ENCODE measurements at regions not wholly inside any gene's neighbourhood (a gene's known extent, or its start where the extent isn't known, plus 50 kb on each side); places are given as distances from the start of the nearest gene placed in this dataset.

DNA sequence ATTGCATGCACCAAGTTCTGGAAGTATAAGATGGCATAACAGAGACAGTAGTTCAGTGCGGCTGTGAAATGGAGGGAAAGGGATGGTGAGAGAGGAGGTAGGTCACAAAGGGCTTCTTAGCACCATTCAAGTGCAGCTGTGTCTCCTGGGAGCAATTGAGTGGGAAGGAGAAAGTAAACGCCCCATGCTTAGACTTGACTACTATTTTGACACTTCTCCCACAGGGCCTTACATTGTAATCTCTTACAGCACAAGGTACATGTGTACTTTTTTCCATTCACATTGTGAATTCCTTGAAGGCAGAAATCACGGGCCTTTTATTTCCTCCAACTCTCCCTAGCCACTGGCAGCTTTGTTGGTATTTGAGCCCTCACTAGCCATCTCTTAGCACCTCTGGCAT is 239.6 kb upstream of the FOXD3 start:
- peaks cover 1% of the 10 kb centered on the region for H3K27me3 ChIP-seq
- intact Hi-C loops (cut with DNase I; ENCODE audit: low total_unique reads) (no loop called here), in situ Hi-C loops (cut with MboI; ENCODE audit: low pct_ligation_motif_present in 1 of 4, low pct_unique_long_range_greater_than_20kb in 1 of 4, low sequenced_read_pairs in 3 of 4) (no loop called here)
- no peak for TF ChIP-seq POLR2A (IDR thresholded peaks at IDR 0.05)
- TF ChIP-seq, protein P1, sequence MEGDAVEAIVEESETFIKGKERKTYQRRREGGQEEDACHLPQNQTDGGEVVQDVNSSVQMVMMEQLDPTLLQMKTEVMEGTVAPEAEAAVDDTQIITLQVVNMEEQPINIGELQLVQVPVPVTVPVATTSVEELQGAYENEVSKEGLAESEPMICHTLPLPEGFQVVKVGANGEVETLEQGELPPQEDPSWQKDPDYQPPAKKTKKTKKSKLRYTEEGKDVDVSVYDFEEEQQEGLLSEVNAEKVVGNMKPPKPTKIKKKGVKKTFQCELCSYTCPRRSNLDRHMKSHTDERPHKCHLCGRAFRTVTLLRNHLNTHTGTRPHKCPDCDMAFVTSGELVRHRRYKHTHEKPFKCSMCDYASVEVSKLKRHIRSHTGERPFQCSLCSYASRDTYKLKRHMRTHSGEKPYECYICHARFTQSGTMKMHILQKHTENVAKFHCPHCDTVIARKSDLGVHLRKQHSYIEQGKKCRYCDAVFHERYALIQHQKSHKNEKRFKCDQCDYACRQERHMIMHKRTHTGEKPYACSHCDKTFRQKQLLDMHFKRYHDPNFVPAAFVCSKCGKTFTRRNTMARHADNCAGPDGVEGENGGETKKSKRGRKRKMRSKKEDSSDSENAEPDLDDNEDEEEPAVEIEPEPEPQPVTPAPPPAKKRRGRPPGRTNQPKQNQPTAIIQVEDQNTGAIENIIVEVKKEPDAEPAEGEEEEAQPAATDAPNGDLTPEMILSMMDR (IDR thresholded peaks at IDR 0.05), result no peak
- TF ChIP-seq POLR2AphosphoS5 (IDR thresholded peaks at IDR 0.05), result no peak
- TF ChIP-seq EP300 (IDR thresholded peaks at IDR 0.05; ENCODE audit: low read depth), result no peak
- H3K27ac ChIP-seq, result no peak overlapping the region
- WGBS, 2 donors (ENCODE audit: low coverage in 1 of 2), result 47 to 54% methylated on average over 2 to 3 of the region's 3 CpGs
- H3K9me3 ChIP-seq, result no peaks in the 10 kb centered on the region
- H3K4me1 ChIP-seq, result no peaks in the 10 kb centered on the region
- H3K4me3 ChIP-seq, result no peak overlapping the region
- H3K36me3 ChIP-seq, result no peaks in the 10 kb centered on the region
- DNase-seq, result no peak

DNA sequence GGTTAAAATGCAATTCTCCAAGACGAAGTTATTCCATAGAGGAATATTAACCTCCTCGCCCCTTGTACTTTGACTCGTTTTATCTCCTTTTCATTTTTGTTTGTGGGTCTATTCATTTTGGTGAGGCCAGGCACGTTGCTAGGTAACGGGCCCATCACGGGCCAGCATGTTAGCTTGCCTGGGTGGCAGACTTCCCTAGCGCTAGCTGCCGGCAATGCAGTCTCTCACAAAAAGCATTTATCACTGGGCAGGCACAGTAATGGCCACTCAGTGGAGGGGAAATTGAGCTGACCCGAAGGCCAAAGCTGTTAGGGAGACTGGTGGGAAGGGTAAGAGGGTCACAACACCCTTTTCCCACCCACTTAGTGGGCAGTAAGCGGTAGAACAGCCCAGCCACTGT is 234.4 kb upstream of the FOXD3 start:
- intact Hi-C loops (cut with DNase I; ENCODE audit: low total_unique reads) (no loop called here), in situ Hi-C loops (cut with MboI; ENCODE audit: low pct_ligation_motif_present in 1 of 4, low pct_unique_long_range_greater_than_20kb in 1 of 4, low sequenced_read_pairs in 3 of 4) (no loop called here)
- TF ChIP-seq POLR2AphosphoS5 (IDR thresholded peaks at IDR 0.05), result no peak
- 23 to 45% methylated on average over 4 to 10 of the region's 10 CpGs for WGBS, 2 donors (ENCODE audit: low coverage in 1 of 2)
- no peaks in the 10 kb centered on the region for H3K36me3 ChIP-seq
- no peaks in the 10 kb centered on the region for H3K4me1 ChIP-seq
- H3K27ac ChIP-seq, result no peak overlapping the region
- peaks cover 5% of the 10 kb centered on the region for H3K27me3 ChIP-seq
- no peak overlapping the region for H3K4me3 ChIP-seq
- DNase-seq, result no peak
- H3K9me3 ChIP-seq, result no peaks in the 10 kb centered on the region

DNA sequence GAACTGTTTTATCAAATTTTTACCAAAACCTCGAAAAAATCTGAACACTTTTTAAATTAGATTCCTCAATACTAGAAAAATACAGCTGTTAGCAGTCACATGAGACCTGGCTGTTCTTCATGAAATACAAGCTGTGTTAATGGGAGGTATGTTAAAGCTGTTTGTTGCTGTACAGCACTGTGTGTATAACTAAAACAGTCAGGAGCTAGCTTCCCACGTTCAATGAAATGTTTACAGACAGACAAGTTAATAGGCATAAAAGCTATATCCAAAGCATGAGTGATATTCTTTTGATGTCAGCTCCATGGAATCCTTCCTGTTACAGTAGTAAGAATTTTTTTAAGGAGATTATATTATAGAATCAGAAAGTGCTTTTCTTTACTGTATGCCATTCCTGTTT is 223.2 kb upstream of the FOXD3 start:
- 23 to 24% methylated on average over 2 of the region's 2 CpGs for WGBS, 2 donors (ENCODE audit: low coverage in 1 of 2)

DNA sequence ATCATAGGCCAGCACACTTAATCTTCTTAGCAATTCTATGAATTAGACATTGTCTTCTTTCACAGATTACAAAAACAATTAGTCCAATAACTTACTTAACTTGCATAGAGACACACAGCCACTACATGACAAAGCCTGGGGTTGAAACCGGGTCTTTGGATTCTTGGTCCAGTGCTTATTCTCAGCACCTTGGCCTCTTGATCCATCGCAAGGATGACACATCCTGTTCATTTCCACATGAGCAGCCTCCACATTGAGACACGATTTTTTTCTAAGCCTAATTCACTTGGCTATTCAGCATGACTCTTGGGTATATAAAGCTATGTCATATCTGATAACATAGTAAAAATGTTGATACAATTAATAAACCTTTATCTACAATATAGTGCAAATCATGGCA is 221.0 kb upstream of the FOXD3 start:
- 71 to 86% methylated on average over 2 to 3 of the region's 3 CpGs for WGBS, 2 donors (ENCODE audit: low coverage in 1 of 2)
- in situ Hi-C loops (cut with MboI; ENCODE audit: low pct_ligation_motif_present in 1 of 4, low pct_unique_long_range_greater_than_20kb in 1 of 4, low sequenced_read_pairs in 3 of 4), result no loop called here
- no peaks in the 10 kb centered on the region for H3K4me1 ChIP-seq

More for the DNA sequence above, 223.2 kb upstream of the FOXD3 start:
- DNase-seq, result no peak
- TF ChIP-seq EP300 (IDR thresholded peaks at IDR 0.05; ENCODE audit: low read depth), result no peak
- TF ChIP-seq, protein P1 (IDR thresholded peaks at IDR 0.05), result no peak
- no peak for TF ChIP-seq POLR2A (IDR thresholded peaks at IDR 0.05)
- TF ChIP-seq POLR2AphosphoS5 (IDR thresholded peaks at IDR 0.05), result no peak
- H3K9me3 ChIP-seq, result no peaks in the 10 kb centered on the region
- H3K4me1 ChIP-seq, result no peaks in the 10 kb centered on the region
- no peak overlapping the region for H3K27ac ChIP-seq
- no peak overlapping the region for H3K4me3 ChIP-seq
- intact Hi-C loops (cut with DNase I; ENCODE audit: low total_unique reads), result no loop called here
- H3K27me3 ChIP-seq, result no peaks in the 10 kb centered on the region
- H3K36me3 ChIP-seq, result no peaks in the 10 kb centered on the region
- in situ Hi-C loops (cut with MboI; ENCODE audit: low pct_ligation_motif_present in 1 of 4, low pct_unique_long_range_greater_than_20kb in 1 of 4, low sequenced_read_pairs in 3 of 4), result no loop called here

DNA sequence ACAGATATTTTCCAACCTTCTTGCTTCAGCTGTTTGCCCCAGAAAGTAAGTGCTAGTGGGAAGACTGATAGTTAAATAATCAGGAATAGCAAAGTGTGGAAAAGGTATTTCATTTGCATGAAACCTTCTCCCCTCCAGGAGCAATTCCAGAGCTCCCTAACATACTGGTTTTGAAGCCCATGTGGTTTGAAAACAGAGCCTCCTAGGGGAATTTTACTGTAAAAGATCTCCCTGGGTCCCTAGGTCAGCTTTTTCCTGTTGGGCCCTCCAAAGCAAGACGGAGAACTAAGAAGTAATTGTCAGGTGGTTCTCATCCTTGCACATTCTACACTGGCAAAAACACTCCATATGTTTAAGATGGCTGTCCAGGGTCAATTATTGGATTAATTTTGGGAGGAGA is 218.7 kb upstream of the FOXD3 start:
- Histone ChIP-seq H3K27me3 (no peaks in the 10 kb centered on the region), H3K4me1 (no peaks in the 10 kb centered on the region), H3K9me3 (no peaks in the 10 kb centered on the region), H3K36me3 (no peaks in the 10 kb centered on the region), H3K27ac (no peak overlapping the region), H3K4me3 (no peak overlapping the region)
- TF ChIP-seq, protein P1 (IDR thresholded peaks at IDR 0.05), result no peak
- TF ChIP-seq POLR2AphosphoS5 (IDR thresholded peaks at IDR 0.05) (no peak), EP300 (IDR thresholded peaks at IDR 0.05; ENCODE audit: low read depth) (no peak), POLR2A (IDR thresholded peaks at IDR 0.05) (no peak)
- 31% methylated on average over 1 of the region's 1 CpG; no CpG with 5 or more reads in 1 of the 2 donors for WGBS, 2 donors (ENCODE audit: low coverage in 1 of 2)
- DNase-seq, result no peak
- intact Hi-C loops (cut with DNase I; ENCODE audit: low total_unique reads), result no loop called here
- in situ Hi-C loops (cut with MboI; ENCODE audit: low pct_ligation_motif_present in 1 of 4, low pct_unique_long_range_greater_than_20kb in 1 of 4, low sequenced_read_pairs in 3 of 4), result no loop called here

More for the DNA sequence above, 221.0 kb upstream of the FOXD3 start:
- intact Hi-C loops (cut with DNase I; ENCODE audit: low total_unique reads), result no loop called here
- no peak overlapping the region for H3K27ac ChIP-seq
- H3K36me3 ChIP-seq, result no peaks in the 10 kb centered on the region
- no peak for DNase-seq
- no peak overlapping the region for H3K4me3 ChIP-seq
- TF ChIP-seq, protein P1 (IDR thresholded peaks at IDR 0.05), result no peak
- no peak for TF ChIP-seq POLR2AphosphoS5 (IDR thresholded peaks at IDR 0.05)
- no peak for TF ChIP-seq EP300 (IDR thresholded peaks at IDR 0.05; ENCODE audit: low read depth)
- no peak for TF ChIP-seq POLR2A (IDR thresholded peaks at IDR 0.05)
- H3K9me3 ChIP-seq, result no peaks in the 10 kb centered on the region
- no peaks in the 10 kb centered on the region for H3K27me3 ChIP-seq

All from transverse colon (tissue), 4 donors.